ENCODE measurements at regions not wholly inside any gene's neighbourhood (a gene's known extent, or its start where the extent isn't known, plus 50 kb on each side); places are given as distances from the start of the nearest gene placed in this dataset.

DNA sequence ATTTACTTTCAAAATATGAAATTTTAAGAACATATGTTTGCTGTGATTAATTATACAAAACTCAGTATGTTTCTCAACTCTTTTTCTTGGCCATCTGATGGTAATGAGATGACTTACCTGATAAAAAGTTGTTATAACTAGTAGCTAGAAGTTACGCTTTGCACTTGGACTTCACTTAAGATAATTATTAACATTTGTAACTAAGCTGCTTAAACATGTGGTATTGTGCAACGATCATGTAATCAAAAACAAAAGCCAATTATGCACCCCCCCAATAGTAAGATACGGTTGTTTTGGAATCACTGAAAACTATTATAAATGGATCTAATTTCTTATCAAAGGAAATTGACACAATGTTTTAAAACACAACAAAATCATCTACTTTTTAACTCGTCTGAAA, 342.9 kb downstream of the CNTN3 start:
- TF ChIP-seq, protein P1, sequence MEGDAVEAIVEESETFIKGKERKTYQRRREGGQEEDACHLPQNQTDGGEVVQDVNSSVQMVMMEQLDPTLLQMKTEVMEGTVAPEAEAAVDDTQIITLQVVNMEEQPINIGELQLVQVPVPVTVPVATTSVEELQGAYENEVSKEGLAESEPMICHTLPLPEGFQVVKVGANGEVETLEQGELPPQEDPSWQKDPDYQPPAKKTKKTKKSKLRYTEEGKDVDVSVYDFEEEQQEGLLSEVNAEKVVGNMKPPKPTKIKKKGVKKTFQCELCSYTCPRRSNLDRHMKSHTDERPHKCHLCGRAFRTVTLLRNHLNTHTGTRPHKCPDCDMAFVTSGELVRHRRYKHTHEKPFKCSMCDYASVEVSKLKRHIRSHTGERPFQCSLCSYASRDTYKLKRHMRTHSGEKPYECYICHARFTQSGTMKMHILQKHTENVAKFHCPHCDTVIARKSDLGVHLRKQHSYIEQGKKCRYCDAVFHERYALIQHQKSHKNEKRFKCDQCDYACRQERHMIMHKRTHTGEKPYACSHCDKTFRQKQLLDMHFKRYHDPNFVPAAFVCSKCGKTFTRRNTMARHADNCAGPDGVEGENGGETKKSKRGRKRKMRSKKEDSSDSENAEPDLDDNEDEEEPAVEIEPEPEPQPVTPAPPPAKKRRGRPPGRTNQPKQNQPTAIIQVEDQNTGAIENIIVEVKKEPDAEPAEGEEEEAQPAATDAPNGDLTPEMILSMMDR (IDR thresholded peaks at IDR 0.05 in 8 of 11, conservative IDR thresholded peaks at IDR 0.05 in 3 of 11): no peak
- TF ChIP-seq POLR2A (IDR thresholded peaks at IDR 0.05): no peak
